Right ventricle myocardium inferior (tissue), 1 donor: ENCODE measurements at regions not wholly inside any gene's neighbourhood (a gene's known extent, or its start where the extent isn't known, plus 50 kb on each side); places are given as distances from the start of the nearest gene placed in this dataset.

Experiments
- ATAC-seq: fragments of 200-7000 bp; cut with Tn5 transposase; one replicate; pipeline ENCODE4 v1.9.1; 2020; ENCODE audit warnings: mild to moderate bottlenecking, moderate library complexity
- DNase-seq: peaks from one replicate; pipeline ENCODE4 v3.0.0; 2021; ENCODE audit errors: missing footprints
- intact Hi-C: fragments of 100-400 bp; cut with DNase I; formaldehyde crosslinking; loops from one replicate; pipeline ENCODE4 v1.11.0; 2022
- donor health status: DM: no; HTN: yes; CAD: no; lungs with severe emphysema.

GRCh38 chr9:1198085-1198484 is 147.9 kb downstream of the DMRT2 start:
- ATAC-seq, result no peak
- DNase-seq, result no peak
- intact Hi-C loops, result no loop called here

DNA sequence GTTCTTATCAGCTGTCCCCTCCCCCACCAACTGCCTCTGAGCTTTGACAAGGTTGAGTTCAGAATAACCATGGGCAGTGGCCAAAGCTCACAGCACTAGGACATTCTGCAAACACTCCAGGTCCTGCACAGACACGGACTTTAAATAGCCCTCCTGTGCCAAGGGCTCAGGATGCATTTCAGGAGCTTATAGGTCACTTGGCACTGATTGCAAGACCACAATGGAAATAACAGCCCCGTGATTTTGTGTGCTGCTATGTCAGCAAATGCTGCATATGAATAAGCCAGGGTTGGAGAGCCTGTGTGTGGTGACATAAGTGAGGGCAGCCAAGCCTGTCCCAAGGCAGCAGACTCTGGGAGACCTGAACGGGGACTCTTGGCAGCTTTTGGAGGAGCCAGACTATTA is 150.7 kb downstream of the DMRT2 start:
- ATAC-seq, result peak; percentile 90
- intact Hi-C loops, result loop anchor here (5.0 kb wide), 1 partner anchor 99 kb away; no protein-coding TSS in a partner anchor
- no peak for DNase-seq

- no peak for ATAC-seq
- DNase-seq, result no peak
- intact Hi-C loops, result loop anchor here (5.0 kb wide), 1 partner anchor 99 kb away; no protein-coding TSS in a partner anchor
Observed at GRCh38 chr9:1201262-1201661, 151.1 kb downstream of the DMRT2 start.

GRCh38 chr9:1201901-1202300 is 151.7 kb downstream of the DMRT2 start:
- ATAC-seq (no peak), DNase-seq (no peak)
- intact Hi-C loops, result loop anchor here (5.0 kb wide), 1 partner anchor 100 kb away; no protein-coding TSS in a partner anchor

GRCh38 chr9:1202512-1203280 is 152.5 kb downstream of the DMRT2 start:
- intact Hi-C loops, result loop anchor here (5.0 kb wide), 1 partner anchor 100 kb away; no protein-coding TSS in a partner anchor
- ATAC-seq (no peak), DNase-seq (no peak)

DNA sequence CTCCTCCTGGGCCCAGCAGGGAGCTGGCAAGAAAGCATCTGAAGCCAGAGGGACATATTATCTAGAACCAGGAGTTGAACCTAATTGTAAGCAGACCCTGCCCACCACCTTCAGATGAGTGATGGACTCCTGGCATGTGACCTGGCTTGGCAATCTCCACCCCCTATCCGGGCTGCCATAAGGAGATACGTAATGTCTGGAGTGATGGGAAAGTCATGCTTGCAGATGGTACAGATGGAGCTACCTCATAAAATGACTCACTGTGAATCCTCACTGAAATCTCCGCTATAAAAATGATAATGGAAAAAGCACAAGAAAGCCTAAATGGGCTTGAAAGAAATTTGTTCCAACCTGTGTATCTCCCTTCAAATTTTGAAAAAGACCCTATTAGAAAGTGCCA is 157.5 kb downstream of the DMRT2 start:
- ATAC-seq, result no peak

DNA sequence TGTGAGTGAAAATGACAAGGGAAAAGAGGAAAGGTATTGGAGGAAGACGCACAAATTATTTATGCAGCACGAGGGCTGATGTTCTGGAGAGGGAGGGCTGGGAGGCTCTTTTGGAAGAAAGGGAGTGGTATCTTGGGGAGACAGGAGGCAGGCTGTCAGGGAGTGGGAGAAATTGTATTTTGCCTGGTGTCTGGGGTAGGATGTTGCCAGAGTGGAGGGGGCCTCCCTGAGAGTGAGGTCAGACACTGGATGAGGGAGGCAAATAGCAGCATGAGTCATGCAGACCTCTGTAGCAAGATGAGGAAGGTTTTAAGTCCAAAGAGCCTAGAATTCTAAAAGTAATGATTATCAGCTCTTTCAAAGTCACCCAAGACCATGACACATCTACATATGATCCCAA is 158.0 kb downstream of the DMRT2 start:
- intact Hi-C loops, result no loop called here
- ATAC-seq (no peak), DNase-seq (no peak)

More for the DNA sequence above, 157.5 kb downstream of the DMRT2 start:
- DNase-seq, result no peak
- intact Hi-C loops, result no loop called here

DNA sequence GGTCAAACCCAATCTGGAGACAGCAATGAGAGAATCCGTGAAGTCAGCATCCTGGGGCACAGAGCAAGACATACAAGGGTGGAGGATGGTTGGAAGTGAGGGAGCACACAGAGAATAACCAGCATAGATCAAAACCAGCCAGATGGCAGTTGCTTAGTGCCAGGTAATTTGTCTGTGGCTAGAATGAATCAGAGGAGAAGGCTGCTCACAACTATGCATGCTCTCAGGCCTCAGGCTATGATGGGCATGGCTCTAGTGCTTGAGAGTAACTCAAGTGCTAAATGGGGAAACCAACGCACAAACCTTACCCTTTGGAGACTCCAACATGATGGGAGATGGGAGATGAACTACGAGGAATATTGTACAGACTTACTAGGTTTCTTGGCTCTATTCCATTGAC is 160.8 kb downstream of the DMRT2 start:
- intact Hi-C loops, result no loop called here
- DNase-seq, result no peak
- ATAC-seq, result no peak

GRCh38 chr9:1216532-1216931 is 166.4 kb downstream of the DMRT2 start:
- ATAC-seq (no peak), DNase-seq (no peak)
- intact Hi-C loops, result no loop called here

GRCh38 chr9:1217076-1217475 is 166.9 kb downstream of the DMRT2 start:
- DNase-seq (no peak), ATAC-seq (no peak)
- intact Hi-C loops, result no loop called here

DNA sequence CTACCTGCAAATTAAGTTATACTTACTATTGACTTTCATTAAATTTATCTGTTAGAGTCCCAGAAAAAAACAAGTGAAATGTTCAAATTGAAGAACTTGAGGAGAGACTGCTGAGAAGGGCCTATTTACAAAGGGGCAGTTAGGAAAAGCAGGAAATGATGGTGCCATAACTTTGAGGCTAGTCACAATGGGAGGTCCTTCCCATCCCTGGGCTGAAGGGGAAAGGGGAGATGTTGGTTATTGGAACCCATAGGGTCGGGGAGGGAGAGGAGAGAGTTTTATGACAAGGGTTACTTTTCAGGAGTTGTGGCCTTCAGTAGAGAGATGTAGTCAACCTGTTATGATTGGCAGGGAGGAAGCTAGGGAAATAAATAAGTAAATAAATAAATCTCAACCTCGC is 169.1 kb downstream of the DMRT2 start:
- no peak for DNase-seq
- ATAC-seq, result no peak
- intact Hi-C loops, result no loop called here

DNA sequence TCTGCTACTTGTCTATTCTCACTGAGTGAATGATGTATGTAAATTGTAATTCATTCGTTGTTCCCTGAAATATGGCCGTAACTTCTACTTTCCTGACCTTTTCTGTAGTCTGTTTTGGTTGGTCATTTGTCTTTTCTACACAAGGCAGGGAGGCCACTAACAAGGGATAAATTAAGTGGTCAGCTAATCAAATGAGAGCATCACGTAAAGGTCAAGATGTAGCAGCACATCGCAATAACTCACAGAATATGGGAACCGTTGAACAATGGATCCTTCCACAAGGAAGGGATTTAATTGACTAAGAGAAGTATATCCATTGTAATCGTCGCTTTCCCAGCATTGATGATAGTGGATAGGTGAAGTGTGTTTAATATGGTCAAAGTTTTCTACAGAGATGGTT is 171.1 kb downstream of the DMRT2 start:
- DNase-seq, result no peak
- ATAC-seq, result no peak
- intact Hi-C loops, result no loop called here

- no peak for DNase-seq
- no peak for ATAC-seq
- intact Hi-C loops, result no loop called here
Observed at GRCh38 chr9:1222511-1222910, 172.4 kb downstream of the DMRT2 start.

- intact Hi-C loops, result no loop called here
- DNase-seq, result peak; percentile 82
- peak; percentile 93 for ATAC-seq
Observed at GRCh38 chr9:1231998-1232919, 182.1 kb downstream of the DMRT2 start.

DNA sequence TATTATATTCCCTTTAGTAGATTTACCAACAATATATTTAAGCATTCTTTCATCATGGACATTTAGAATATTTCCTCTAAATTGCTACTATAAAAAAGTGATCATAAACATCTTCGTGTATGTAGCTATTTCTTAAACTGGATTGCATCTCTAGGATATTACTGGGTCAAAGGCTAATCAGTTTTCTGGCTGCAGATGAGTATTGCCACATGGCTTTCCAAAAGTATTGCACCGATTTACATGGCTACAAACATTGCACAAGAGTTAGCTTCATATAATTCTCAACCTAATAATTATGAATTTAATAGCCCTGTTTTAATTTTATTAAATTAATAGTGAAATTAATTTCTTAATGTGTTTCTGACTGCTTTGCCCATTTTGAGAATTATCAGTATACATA is 183.4 kb downstream of the DMRT2 start:
- DNase-seq (no peak), ATAC-seq (no peak)
- intact Hi-C loops, result no loop called here

DNA sequence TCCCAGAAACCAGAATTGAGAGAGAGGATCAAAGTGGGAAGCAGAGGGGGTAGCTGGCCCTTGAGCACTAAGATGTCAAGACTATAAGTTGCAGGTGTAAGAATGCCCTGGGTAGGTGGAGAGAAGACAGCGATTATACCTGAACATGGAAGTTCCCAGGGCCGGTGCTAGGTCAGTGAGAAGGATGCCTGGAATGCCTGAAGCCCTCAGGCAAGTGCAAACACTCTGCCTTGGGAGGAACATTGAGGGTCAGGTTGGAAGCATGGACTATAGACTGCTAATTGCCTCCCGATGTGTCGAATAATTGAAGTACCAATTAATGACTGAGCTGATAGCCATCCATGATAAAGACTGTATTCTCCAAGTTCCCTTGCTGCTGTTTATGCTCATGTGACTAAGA is 185.5 kb downstream of the DMRT2 start:
- DNase-seq (no peak), ATAC-seq (no peak)
- intact Hi-C loops, result no loop called here

- intact Hi-C loops, result no loop called here
- no peak for DNase-seq
- ATAC-seq, result peak; percentile 18
Observed at GRCh38 chr9:1236061-1236460, 185.9 kb downstream of the DMRT2 start.

DNA sequence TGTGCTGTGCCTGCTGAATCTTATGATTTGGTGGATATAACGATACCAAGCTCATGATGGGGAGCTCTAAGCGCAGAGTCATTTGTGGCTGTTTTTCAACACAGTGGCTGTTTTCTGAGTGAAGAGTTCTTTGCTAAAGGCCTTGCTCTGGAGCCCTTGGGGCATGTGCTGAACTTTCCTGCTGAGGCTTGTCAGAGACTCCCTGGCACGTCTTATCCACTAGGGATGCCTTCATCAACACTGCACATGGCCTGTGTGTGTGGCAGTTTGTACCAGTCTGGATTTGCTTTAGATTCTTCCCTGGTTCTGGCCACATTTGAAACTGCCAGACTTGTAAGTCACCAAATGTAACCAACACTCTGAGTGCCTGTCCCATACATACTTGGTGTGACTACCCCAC is 188.2 kb downstream of the DMRT2 start:
- ATAC-seq (no peak), DNase-seq (no peak)
- intact Hi-C loops, result no loop called here

- intact Hi-C loops, result no loop called here
- DNase-seq (no peak), ATAC-seq (no peak)
Observed at GRCh38 chr9:1248743-1249142, 198.6 kb downstream of the DMRT2 start.
